Kidney capillary endothelial cell (primary cell): ENCODE measurements at regions not wholly inside any gene's neighbourhood (a gene's known extent, or its start where the extent isn't known, plus 50 kb on each side); places are given as distances from the start of the nearest gene placed in this dataset.

Experiments
- DNase-seq: peaks from one replicate; pipeline ENCODE4 v3.0.0-alpha.2; 2018; ENCODE audit warnings: low spot score

DNA sequence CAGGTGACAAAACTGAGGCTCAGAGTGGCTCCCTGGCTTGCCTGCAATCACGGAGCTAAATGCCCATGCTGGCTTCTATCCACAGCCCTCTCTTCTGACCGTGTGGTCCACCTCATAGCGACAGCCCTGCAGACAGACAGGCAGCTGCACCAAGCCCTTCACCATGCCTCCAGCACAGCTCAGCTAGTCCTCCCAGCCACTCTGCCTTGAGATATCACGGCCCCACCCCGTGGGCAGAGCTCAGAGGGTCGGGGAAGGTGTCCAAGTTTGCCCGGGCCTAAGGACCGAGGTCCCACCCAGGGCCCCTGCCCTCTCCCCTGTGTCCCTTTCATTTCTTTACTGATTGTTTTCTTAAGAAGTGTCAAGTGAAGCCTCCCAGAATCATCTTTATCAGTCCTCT, 128.2 kb upstream of the GLI2 start:
- no peak for DNase-seq

DNA sequence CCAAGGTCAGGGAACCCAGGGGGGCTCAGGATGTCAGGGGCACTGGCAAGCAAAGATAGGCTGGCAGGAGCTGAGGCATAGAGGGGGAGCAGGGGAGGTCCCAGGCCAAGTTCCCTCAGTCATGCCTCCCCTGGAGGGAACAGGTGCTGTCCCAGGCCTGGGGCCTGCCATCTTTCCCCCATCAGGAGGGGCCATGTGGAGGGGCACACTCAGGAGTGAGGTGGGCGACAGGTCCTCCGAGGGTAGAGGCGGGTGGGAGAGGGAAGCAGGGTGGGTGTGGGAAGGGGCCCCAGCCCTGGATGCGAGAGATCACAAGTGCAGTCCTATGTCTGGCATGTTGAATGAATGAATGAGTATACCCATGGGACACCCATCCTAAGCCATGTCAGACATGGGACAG, 127.7 kb upstream of the GLI2 start:
- no peak for DNase-seq

DNA sequence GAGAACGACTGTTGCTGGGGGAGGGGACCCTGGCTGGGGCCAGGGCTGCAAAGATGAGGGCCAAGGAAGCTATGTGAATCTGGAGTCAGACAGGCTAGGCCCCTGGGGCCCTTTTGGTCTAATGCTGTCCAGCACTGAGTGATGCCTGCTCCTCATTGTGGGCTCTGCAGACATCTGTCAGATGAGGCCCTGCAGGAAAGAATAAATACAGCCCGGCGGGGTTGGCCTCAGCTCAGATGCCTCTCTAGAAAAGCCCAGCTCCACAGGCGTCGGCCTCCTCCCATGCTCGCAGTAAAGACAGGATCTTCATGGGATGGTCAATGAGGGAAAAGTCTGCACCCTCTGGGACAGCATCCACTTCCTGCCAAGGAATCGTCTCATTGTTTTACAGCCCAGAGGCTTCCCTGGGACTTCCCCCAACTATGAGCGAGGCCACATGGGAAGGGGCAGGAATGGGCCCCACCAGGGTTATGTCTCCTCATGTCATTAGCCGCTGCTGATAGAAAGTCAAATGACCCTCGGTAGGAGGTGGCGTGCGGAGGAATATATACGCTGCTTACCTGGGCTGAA, 125.8 kb upstream of the GLI2 start:
- no peak for DNase-seq

DNA sequence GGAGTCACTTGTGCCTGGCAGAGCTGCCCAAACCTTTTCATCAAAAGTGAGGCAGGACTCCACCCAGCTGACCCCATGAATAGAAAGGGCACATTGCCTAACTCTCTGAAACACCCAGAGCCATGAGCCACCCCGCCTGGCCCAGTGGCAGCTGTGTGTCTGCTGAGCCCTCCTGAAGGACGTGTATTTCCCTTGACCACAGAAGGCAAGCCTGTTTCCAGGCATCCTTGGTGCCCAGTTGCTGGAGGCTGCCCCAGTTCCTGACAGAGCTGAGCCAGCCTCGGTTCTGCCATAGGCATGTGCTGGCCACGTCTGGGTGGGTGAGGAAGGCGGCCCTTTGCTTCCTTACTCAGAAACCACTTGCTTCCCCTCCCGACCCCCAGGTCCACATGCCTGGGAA, 124.7 kb upstream of the GLI2 start:
- DNase-seq = no peak

DNA sequence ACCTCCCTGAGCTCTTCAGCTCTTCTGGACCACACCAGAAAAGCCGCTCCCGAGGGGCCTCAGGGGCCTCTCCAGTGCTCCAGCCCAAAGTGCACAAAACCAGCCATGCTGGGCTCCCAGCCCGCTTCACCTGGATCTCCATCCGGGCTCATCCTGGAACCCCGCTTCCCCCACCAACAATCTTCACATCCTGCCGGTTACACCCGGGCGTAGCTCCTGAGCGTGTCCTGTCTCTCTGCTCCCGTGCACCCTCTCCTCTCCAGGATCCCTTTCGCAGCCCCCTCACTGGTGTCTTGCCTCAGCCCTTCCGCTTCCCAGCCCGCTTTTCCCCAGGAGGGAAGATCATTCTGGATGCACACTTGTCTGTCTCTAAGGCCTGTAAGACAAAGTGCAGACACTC, 123.7 kb upstream of the GLI2 start:
- DNase-seq = no peak

DNA sequence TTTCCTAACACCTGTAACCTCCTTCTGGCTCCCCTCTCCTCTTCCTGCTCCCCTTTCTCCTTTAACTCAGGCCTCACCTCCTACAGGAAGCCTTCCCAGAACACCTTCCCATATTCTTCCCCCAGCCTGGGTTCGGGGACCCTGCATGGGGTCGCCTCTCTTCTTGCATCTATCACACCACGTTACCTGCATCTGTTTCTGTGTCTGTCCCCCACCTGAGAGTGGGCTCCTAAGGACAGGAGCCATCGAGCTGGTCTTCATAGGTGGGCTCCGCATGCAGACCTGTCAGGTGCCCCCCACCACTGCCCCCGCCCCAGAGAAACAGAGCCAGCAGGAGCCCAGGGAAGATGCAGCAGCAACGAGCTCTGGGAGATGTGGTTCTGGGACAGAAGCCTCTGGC, 123.2 kb upstream of the GLI2 start:
- DNase-seq = no peak

DNA sequence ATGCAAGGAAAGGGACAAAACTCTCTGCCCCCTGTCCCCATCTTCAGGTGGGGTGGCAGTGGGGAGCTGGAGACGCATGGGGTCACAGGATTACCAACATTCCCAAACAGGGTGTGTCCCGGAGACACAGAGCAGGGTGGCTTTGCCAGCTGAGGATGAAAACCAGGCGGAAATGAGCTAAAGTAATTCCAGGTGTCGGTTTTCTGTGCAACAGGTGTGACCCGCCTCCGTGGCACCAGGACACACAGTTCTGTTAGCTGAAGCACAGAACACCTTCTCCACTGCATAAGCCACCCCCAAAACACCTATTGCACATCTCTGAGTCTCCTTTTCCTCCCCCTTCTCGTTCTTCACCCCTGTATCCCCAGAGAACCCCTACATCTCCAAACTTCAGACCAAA, 122.7 kb upstream of the GLI2 start:
- no peak for DNase-seq

DNA sequence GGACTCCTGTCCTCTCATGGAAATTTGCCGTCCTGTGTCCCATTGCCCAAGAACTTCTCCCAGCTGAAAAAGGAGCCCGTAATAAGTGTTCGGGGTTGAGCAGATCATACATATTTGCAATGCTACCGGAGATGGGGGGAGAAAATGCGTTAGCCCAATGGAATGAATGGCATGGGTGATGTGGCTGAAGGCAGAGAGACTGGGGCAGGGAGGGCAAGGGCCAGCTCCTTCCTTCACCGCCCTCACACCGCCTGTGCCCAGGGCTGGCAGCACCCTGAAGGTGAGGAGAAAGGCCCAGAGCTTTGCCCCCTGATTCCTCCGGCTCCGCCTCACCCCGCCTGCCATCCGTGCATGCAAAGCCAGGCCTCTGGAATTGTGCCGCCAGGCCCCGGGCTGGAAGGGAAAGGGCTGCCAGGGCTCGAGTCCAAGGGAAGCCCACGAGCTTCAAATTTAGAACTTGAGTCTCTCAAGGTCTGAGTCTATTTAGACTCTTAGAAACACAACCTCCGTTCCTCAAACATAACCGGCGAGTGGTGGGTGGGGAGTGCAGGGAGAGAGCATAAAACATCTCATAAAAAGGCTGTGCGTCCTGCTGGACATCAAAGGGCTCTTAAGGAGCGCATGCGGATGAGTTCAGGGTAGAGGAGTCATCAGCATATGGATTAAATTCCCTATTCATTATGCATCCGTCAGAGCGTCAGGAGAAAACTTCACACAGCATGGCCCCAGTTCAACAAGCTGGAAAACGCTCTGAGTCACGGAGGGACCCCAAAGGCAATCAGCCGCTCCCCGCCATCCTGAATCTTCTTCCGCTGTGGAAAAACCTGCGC, 121.7 kb upstream of the GLI2 start:
- DNase-seq = no peak

DNA sequence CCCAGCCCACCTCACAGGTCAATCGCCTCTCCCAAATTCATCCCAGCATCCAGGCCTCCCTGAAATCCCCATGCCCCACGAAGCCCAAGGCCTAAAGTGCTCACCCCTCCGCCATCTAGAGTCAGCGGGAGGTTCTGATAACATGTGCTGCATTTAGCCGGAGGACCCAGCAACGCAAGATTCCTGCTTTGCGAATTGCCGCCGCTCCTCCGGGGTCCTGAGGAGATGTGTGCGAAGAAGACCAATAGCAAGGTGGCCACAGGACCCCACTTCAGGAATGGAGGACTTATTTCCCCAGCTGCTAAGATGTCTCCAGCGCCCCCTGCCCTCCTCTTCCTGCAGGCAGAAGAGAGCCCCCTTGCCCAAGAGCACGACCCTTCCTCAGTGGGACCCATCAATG, 120.8 kb upstream of the GLI2 start:
- no peak for DNase-seq

DNA sequence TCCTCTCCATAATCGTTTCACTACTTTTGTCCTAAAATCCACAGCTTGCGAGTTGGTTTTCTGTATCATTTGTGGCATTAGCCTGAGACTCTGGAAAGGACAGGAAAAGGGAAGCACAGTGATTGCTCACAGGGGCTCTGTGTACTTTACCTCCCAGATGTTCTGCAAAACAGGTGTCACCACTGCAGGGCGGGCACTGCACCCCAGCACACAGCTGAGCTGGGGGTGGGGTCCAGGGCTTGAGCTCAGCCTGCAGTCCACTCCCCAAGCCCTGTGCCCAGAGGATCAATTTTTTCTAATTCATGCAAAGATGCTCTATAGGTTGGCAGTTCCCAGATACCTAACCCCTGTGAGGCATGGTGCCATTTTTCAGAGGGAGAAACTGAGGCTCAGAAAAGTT, 119.4 kb upstream of the GLI2 start:
- DNase-seq = no peak

DNA sequence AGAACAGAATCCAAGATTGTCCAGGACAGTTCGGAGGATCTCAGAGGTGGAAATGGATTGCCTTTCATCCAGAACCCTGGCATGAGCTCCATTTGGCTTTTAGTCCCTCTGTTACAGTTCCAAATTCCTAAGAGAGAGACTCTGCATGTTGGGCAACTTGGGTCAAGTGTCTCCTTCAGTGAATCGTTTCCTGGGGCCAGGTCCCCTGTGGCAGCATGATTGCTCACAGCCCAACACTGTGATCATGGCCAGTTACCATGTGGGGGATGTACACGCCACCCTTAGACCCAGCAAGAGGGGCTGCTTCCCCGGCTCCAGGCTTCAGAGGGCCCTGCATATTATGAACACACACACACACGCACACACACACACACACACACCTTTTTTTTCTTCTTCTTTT, 118.6 kb upstream of the GLI2 start:
- DNase-seq = no peak

DNA sequence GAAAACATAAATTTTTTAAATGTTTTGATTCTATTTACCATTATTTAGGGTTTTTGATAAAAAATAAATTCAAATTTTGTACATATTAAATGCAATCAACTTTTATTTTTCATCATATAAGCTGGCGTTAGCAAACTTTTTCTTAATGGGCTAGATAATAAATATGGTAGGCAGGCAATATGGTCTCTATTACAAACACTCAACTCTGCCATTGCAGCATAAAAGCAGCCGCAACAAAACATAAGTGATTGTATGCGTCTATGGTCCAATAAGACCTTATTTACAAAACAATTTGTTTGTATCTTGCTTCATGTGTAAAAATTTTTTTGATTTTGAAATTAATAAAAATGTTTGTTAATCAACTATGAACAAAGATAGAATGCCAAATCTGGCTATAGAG, 116.8 kb upstream of the GLI2 start:
- DNase-seq = no peak

DNA sequence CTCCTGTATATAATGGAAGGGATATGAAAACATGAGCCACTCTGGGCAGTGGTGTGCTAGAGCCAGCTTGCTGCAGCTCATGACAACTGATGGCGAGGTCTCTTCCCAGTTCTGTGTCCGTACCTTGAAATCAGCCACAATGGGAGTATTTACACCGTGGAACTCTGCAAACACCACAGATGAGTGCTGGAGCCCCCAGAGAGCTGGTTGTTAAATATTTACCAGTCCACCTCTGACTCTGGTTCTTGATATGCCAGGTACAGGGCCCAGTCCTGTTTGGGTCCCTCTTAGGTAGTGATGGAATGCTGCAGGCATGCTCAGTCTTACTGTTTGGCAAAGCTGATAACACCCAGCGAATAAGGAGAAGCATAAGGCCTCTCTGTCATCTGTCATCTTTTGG, 116.1 kb upstream of the GLI2 start:
- DNase-seq = no peak

DNA sequence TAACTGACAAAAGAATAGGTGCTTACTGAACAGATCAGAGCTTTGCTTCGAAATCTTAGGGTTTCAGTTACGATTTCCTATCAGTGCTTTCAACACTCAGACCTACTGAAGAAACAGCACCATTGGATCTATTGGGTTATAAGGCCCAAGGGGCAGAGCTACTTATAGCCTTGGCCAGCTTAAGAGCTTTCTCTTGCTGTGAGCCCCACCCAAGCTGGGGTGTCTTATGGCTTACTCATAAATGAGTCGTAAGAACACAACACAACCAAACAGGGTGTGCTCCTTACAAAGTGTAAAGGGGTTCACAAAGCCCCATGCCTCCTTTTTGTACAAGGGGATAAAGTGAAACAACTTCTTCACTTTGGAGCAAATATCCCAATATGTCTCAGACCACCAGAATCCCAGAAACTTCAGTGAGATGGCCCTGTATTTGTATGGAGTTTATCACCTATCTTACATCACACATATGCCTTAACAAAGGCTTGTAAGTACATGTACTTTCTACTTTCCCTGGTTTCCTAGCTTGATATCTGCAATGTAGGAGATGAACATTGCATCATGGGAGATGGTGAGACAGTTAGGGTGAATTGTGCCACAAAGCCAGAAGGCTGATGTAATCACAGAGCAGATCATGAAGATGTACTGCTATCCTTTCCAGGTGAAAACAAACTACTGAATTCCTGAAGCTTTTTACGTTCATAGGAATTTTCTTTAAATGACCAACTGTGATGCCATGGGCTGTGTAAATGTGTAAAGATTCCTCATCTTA, 115.5 kb upstream of the GLI2 start:
- DNase-seq = no peak

DNA sequence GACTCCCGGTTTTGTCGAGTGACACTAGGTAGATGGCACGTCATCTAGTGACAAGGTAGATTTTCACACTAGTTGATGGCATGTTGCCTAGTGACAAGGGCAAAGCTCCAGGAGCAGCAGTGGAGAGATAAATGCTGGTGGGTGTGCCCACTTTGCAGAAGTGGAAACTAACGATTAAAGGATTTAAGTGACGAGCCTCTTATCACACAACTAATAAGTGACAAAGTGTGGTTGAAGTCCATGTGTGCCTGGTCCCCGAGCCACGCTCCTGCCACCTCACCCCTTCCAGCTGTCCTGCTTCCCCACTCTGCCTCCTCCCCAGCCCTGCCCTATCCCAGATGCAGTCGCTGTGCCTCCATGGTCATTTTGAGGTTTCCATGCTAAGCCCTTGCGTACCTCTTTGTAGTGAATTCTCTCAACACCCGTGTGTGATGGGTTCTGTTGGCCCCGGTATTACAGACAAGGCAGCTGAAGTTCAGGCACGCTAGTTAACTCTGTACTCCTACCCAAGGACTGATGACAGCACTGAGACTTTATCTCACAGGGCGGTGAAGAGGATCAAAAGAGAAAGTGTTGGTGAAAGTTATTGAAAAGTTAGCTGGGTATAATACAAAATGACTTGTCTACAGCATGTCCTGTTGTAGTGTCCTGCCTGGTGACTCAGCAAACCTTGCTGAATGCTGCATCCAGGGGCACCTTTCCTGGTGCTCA, 113.4 kb upstream of the GLI2 start:
- DNase-seq = no peak

DNA sequence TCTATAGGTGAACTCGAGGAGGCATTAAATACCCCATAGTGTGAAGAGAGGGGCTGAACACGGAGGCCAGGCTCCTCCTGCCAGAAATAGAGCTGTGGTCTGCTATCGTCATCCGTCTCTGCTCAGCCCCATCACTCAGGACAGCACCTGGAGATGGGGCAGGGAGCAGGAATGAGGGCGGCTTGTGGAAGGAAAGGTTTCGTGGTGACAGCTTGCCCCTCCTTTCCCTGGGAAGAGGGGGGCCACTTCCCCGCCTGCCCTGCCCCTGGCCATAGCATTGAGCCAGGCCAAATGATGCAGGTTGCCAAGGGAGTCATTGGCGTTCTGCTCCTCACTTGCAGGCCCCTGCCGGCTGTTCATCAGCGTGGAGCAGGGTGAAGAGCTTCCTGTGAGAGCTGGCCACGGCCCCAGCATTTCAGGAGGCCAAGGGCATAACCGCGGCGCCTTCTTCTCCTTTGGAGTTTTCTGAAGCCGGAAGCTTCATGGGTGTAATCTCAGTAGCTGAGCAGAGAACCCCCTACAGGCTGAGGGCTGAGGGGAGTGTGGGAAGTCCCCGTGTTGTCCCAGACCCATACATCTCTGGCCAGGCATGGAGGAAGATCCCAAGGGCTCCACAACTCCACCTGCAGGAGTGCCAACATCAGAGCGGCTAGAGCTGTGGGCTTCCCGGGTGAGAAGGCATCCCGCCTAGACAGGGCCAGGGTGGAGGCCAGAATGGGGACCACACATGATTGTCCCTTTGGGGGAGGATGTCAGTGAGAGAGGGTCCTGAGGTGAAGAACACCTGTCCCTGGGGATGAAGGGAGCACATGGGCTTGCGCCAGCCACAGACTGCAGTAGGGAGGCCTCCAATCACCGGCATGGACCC, 112.5 kb upstream of the GLI2 start:
- no peak for DNase-seq

DNA sequence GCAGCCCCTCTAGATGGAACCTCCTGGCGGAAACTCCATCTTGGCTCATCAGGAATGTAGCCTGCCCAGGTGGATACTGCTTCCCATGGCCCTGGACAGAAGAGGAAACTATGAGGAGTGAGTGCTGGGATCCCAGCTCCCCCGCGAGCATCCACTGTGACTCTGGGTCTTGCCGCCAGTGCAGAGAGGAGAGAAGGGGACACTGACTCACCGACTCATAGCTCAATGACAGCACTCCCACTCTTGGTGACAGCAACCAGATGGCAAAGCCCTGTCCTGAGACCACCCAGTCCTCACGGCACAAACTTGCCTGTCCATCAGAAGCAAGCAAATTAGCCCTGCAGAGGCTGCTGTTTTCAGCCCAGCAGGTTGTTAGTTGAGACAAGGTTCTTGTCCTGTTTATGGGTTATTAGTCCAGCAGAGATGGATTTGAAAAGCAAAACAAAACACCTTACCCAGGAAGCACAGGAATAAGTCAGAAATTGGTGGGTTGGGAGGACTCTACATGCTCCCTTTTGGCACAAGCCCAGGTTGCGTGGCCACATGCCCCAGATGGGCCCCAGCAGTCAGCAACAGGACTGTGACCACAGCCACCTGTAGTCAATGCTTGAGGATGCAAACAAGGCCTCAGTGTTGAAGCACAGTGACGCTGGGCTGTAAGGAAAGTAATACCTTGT, 111.5 kb upstream of the GLI2 start:
- DNase-seq = no peak

DNA sequence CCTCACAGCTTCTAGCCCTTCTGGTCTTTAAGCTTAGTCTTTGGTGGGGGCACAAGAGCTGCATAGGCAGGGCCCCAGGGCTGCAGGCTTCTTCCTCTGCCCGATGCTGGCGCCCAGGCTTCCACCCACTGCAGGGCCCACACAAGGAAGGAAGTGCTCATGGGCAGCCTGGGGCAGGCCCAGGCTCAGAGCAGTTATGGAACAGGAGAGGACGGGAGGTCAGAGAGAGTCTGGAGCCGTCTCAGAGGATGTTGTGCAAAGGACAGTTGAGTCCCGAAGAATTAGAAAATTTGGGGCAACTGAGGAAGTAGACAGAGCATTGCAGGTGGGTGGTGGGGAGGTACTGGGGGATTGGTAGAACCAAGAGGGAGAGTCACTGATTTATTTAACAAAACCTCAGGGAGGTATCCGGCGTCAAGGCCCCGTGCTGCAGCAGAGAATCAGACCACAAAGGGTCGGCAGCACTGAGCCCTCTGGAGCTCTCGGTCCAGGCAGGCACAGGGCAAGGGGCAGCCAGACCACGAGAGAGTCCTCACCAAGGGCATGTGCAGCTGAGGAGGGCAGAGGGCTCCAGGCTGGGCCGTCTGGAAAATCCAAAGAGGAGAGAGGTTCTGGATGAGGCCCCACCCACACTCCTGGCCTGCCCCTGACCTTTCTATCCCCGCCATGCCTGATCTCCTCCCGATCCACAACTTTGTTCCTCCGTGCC, 110.8 kb upstream of the GLI2 start:
- no peak for DNase-seq

DNA sequence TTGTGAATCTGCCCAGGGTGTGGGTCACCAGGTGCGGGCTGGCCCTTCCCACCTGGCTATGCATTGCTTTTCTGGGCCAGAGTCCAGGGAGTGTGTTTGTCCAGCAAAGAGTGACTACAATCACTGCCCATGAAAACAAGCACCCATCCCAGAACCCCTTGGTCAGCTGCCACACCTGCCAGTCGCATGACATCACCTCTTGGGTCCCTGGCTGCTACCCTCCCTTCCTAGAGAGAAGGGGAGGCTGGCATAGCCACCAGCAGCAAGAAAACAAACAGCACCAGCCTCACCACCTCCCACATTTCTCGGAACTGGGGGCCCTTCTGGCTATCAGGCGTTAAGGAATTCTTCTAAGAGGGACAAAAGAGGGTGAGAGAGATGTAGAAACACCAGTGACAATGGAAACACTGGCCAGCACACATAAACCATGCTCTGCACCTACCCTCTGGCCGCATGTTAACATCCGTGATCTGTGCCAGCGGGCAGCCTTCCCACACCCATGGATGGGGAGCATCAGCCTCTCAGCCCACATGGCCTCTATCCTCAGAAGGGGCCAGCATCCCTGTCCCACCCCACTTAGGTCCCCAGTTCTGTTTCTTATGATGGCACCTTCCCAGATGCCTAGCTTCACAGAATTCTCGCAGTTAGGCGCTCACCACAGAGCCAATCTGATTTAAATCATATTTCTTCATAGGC, 109.7 kb upstream of the GLI2 start:
- no peak for DNase-seq

DNA sequence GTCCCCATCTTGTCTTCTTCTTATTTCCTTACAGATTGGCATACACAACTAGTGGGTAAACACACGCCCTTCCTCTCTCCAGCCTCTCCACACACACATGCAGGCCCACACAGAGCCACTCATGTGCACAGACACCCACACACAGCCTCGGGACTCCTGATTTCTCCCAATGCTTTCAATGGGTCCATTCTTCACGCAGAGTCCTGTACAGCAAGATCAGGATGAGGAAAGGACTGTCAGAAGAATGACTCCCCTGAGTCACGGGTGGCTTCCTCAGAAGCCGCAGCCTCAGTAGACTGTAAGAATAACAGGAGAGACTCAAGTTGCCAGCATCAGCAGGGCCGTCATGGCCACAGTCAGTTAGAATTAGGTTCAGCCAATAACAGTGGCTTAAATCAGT, 109.1 kb upstream of the GLI2 start:
- no peak for DNase-seq
